GM12873 (cell line): ENCODE measurements at regions not wholly inside any gene's neighbourhood (a gene's known extent, or its start where the extent isn't known, plus 50 kb on each side); places are given as distances from the start of the nearest gene placed in this dataset.

Experiments used
- TF ChIP-seq, protein P1 (sequence below): IDR thresholded peaks from 2 replicates; pipeline ENCODE4 v1.5.1; 2012; ENCODE audit warnings: low read depth, mild to moderate bottlenecking, moderate library complexity, low read length, control low read depth; ENCODE audit not compliant: insufficient read depth; ENCODE audit errors: missing control alignments

DNA sequence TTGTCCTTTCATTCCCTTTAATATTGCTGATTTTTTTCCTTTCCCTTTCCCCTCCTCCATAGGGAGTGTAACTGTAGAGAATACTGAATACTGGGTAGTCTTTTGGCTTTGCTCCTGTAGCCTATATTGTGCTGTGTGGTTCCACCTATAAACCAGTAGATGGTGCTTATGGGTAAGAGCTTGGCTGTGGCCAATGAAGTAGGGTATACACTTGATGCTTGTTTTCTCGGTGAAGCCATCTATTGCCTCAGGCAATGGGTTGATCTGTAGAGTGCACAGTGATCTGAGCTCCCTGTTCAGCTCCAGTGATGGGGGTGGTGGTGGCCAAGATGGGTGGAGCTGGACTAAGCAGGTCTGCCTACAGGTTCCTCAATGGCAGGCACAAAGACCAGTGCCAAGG, 203.3 kb upstream of the IMPG1 start:
- TF ChIP-seq, protein P1, sequence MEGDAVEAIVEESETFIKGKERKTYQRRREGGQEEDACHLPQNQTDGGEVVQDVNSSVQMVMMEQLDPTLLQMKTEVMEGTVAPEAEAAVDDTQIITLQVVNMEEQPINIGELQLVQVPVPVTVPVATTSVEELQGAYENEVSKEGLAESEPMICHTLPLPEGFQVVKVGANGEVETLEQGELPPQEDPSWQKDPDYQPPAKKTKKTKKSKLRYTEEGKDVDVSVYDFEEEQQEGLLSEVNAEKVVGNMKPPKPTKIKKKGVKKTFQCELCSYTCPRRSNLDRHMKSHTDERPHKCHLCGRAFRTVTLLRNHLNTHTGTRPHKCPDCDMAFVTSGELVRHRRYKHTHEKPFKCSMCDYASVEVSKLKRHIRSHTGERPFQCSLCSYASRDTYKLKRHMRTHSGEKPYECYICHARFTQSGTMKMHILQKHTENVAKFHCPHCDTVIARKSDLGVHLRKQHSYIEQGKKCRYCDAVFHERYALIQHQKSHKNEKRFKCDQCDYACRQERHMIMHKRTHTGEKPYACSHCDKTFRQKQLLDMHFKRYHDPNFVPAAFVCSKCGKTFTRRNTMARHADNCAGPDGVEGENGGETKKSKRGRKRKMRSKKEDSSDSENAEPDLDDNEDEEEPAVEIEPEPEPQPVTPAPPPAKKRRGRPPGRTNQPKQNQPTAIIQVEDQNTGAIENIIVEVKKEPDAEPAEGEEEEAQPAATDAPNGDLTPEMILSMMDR = peak; percentile 10

DNA sequence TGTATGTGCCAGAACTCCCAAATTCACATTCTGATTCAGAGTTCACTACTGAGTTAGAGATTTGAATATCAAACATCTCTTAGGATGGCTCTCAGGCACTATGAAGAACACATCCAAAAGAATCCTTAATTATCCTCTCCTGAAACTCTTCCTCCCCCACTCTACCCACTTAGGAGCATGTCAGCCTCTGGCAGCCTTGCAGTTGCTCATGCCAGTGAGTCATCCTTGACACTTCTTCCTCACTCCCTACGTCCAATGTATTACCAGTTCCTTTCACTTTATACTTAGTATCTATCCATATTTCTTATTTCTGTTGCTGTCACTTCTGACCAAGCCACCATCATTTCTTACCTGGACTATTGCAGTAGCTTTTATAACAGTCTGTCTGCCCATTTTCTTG, 192.0 kb upstream of the IMPG1 start:
- TF ChIP-seq, protein P1 = no peak

DNA sequence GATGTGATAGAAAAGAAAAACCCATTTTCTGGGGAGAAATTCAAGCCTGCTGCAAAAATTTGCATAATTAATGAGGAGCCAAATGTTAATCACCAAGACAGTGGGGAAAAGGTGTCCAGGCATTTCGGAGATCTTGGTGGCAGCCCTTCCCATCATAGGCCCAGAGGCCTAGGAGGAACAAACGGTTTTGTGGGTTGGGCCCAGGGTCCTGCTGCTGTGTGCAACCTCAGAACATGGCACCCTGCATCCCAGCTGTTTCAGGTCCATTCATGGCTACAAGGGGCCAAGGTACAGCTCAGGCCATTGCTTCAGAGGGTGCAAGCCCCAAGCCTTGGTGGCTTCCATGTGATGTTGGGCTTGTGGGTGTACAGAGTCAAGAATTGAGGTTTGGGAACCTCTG, 189.8 kb upstream of the IMPG1 start:
- TF ChIP-seq, protein P1 = no peak

DNA sequence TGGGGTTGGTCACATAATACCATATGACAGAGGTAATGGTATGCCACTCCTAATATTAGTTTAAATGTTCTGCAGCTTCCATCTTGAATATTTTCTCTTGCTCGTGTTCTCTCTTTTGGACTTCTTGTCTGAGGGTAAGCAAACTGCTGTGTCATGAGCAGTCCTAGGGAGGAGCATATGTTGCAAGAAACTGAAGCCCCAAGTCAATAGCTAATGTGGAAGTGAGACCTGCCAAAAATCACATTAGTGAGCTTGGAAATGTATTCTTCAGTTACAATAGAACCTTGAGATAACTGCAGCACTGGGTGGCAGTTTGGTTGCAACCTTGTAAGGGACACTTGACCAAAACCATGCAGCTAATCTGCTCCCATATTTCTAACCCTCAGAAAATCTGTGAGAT, 178.2 kb upstream of the IMPG1 start:
- TF ChIP-seq, protein P1 = no peak

DNA sequence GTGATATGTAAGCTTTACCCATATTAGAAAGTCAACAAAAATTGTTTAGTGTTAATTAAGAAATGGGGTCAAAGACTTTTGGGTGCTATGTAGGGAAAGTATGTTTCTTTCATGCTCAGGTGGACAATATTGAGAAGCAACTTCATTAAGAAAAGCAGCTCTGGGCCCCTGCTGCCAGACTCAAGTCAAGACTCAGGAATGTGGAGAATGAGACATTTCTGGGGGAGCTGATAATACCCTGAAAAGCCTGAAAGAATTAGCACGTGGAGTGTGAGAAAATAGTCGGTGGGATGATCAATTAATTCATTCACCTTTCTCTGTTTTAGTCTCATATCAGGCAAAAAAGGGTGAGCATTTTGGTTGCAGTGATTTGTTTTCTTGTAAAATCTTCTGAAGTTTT, 175.1 kb upstream of the IMPG1 start:
- TF ChIP-seq, protein P1 = no peak

DNA sequence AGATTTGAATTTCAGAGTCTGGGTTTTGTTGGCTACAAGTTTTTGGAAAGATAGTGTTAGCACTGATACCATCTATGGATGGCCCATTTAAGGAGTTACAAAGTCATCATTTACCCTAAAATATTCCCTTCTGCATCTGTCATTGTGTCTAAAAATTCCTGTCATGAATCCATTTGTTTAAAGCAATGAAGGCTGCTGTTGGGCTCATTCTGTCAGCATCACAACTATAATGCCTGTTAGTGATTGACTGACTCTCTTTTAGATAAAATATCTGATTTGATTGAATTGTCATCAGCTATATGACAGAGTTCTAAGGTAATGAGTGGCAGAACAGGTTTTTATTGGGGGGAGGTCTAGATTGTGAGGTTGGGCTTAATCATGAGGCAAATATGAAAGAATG, 167.6 kb upstream of the IMPG1 start:
- TF ChIP-seq, protein P1 = no peak

DNA sequence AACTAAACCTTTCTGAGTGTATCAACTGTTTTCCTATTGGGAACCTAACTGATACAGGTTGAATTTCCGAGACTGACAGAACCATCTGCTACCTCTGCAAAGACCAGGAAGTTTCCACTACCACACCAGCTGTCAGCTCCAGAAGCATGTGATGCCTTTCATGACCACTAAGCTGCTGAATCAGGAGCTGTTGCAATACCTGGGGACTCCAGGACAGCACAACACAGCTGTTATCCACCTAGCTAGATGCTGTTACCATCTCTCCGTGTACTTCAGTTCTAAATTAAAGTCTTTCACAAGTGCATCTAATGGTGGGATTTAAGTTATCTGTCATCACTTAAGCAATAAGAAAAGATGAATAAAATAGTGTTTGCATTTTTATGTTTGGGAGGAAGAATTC, 158.2 kb upstream of the IMPG1 start:
- TF ChIP-seq, protein P1 = no peak
